HG02981 (cell line): ENCODE measurements at regions not wholly inside any gene's neighbourhood (a gene's known extent, or its start where the extent isn't known, plus 50 kb on each side); places are given as distances from the start of the nearest gene placed in this dataset.
"Not testable (repeated sequence)": the region's sequence is repeated elsewhere in the genome, so short reads cannot be mapped to it uniquely, and the experiment has no call there.

ENCODE experiments used
- ATAC-seq: cut with Tn5 transposase; IDR thresholded peaks from one replicate; pipeline ENCODE4 v1.9.1; 2021; ENCODE audit warnings: mild to moderate bottlenecking, moderate library complexity; ENCODE audit not compliant: unreplicated experiment

DNA sequence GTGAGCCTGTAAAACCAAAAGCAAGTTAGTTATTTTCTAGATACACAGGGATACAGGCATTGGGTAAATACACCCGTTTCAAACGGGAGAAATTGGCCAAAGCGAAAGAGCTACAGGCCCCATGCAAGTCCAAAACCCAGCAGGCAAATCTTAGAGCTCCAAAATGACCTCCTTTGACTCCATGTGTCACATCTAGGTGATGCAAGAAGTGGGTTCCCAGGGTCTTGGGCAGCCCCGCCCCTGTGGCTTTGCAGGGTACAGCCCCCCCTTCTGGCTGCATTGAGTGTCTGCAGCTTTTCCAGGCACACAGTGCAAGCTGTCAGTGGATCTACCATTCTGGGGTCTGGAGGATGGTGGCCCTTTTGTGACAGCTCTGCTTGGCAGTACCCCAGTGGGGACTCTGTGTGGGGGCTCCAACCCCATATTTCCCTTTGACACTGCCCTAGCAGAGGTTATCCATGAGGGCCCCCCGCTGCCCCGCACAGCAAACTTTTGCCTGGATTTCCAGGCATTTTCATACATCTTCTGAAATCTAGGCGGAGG lies 1367.6 kb downstream of the CDH12 start:
- ATAC-seq, result not testable (repeated sequence)

- ATAC-seq, result not testable (repeated sequence)
Measured at GRCh38 chr5:21484498-21484889, 1368.7 kb downstream of the CDH12 start.

- ATAC-seq, result not testable (repeated sequence)
Measured at GRCh38 chr5:21483790-21484497, 1369.2 kb downstream of the CDH12 start.

- not testable (repeated sequence) for ATAC-seq
Measured at GRCh38 chr5:21482983-21483650, 1370.0 kb downstream of the CDH12 start.

- ATAC-seq, result not testable (repeated sequence)
Measured at GRCh38 chr5:21482522-21482921, 1370.6 kb downstream of the CDH12 start.

DNA sequence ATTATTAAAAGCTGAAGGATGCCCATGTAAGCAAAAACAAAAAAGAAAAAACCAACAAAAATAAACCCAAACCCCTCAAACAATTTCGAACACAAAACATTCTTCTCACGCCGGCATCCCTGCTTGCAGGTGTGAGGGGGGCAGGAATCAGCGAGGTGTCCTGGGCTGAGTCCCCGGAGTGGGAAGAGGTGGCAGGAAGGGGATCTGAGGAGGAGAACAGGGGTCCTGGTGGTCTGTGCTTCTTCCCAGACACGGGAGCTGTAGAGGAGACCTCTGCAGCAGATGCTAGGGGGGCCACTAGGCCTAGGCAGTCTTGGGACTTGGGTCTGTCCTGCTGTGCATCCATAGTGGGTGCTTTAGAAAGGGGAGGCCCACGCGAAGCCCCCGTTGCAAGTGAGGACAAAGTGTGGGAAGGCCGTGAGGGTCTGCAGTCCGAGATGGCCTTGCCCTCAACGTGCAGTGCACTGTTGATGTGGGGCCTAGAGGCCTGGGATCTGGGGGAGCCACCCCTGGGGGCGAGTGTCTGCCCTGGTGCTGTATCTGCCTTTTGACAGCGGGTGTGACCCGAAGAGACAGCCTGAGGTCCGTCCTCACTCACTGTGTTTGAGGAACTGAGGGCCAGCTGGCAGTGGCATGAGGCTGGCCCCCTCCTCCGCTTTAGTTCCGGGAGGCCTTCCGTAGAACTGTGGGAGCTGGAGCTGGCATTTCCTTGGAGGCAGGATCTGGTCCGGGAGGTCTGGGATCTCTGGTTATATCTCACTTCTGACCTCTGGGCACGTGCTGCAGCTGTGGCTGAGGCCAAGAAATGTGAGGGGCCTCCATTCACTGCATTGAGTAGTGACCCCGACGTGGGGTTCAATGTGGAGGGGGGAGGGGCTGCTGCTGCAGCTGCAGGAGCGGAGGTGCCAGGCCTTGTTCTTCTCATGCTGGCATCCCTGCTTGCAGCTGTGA lies 1371.5 kb downstream of the CDH12 start:
- not testable (repeated sequence) for ATAC-seq

DNA sequence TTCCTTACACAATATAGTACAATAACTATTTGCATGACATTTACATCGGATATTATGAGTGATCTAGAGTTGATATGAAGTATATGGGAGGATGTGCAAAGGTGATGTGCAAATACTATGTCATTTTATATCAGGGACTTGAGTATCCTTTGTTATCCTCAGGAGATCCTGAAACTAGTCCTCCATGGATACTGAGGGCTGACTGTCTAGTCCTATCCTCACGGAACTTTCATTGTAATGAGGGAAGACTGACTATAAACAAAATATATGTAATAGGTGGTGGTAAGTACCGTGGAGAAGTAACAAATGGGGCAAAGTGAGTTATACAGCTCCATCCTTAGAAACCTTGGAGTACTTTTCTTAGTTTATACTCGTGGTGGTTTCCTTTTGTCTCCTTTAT lies 1373.1 kb downstream of the CDH12 start:
- ATAC-seq, result not testable (repeated sequence)

DNA sequence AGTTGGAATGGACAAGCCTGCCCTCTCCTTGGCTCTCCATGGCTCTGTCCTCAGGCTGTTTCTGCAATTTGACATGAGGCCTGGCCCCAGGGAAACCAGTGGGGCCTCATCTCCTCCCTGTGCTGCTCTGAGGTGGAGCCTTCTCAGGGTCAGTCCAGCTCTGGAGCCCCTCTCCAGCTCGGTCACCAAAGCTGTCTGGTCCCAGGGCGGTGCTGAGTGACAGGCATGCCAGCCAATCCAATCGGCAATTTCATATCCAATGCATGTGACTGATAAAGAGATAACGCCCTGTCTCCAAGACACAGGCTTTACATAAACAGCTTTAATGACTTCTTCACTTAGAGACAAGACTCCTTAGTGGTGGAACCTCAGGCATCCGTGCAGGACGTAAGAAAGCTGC lies 1379.2 kb downstream of the CDH12 start:
- ATAC-seq, result not testable (repeated sequence)

GRCh38 chr5:21473436-21473835 lies 1379.7 kb downstream of the CDH12 start:
- ATAC-seq, result not testable (repeated sequence)

GRCh38 chr5:21471691-21472090 lies 1381.5 kb downstream of the CDH12 start:
- ATAC-seq, result not testable (repeated sequence)

DNA sequence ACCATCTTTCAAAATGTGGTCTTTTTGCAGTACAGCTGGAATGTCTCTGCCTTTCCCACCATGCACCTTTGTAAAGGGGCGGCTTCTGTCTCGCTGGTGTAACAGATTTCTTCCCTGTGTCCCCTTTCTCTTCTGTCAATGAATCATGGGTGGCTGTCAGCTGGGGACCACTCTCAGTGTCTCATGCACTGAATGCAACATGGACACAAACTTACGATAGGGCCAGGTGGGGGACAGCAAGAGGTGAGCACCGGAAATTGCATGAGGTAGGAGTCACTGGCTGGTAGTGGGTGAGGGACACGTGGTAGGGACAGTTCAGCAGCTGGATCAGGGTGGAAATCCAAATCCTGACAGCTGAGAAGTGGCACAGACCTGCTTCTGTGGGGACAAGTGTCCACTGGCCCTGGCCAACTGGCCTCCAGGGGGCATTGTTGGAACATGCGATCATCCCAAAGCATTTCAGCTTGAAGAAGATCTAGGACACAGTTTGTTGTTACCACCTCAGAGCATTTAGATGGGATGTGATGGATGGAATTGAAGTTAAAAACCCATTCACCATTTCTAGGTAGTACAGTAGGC lies 1383.5 kb downstream of the CDH12 start:
- not testable (repeated sequence) for ATAC-seq

- ATAC-seq, result not testable (repeated sequence)
Measured at GRCh38 chr5:21467544-21467943, 1385.6 kb downstream of the CDH12 start.

- not testable (repeated sequence) for ATAC-seq
Measured at GRCh38 chr5:21459744-21460073, 1393.4 kb downstream of the CDH12 start.

DNA sequence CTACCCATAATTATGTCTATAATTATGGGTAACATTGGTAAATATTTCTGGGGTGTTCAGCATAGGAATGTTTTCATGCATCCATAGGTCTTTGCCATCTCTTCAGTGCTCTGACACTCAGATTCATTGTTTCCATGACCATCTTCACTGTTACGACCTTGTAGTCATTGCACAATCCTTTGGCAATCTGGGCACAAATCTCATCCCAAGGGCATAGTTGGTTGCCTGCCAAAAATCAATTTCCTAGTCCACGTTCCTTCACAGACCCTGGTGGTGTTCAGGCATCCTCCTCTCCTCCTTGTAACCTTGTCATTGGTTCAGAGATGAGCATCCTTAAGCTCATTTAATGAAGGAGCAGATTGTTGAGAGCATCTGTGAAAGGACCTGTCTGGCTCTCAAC lies 1400.7 kb downstream of the CDH12 start:
- no peak for ATAC-seq

DNA sequence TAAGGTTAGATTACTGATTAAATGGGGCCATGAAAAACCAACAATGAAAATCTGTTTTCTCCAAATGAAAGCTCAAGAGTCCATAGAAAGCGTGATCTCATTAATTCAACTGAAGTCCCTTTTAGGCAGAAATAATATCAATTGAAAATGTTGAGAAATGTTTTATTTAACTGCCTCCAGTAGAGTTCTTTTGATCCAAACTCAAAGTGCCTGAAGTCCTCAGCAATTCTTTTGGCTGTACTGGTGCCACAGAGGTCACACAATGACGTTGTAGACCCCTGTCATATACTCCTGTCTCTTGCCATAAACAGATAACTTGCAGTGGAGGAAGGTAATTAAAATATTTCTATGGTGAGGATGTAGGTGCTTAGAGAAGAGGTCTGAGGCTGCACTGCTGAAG lies 1420.5 kb downstream of the CDH12 start:
- ATAC-seq, result no peak

DNA sequence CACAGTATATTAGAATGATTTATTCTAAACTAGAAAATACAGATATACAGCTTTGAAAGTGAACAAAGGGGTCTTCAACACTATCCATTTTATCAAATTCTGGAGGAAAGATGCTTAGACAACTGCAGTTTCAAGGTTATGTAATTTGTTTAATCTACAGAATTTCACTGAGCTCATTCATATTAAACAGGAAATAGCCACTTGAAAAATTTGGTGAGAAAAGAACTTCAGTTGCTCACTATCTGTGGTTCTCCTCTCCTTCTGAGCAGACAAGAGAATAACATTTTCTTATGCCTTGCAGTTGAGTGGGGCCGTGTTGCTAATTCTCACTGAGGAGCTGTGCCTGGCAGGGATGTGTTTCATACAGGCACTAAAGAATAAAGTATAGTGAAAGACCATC lies 1428.2 kb downstream of the CDH12 start:
- ATAC-seq, result no peak

GRCh38 chr5:21419383-21419782 lies 1431.4 kb upstream of the CDH18 start:
- ATAC-seq, result no peak

DNA sequence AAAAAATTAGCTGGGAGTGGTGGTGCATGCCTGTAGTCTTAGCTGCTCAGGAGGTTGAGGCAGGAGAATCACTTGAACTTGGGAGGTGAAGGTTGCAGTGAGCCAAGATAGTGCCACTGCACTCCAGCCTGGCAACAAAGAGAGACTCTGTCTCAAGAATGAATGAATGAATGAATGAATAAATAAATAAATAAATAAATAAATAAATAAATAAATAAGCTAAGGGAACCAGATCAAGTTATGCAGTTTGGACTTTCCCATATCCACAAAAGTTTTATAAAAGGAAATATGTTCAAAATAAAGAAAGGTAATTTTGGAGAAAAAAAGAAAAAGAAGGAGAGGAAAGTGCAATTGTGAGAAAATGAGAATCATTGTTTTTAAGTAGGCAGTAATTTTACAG lies 1414.1 kb upstream of the CDH18 start:
- not testable (repeated sequence) for ATAC-seq

- ATAC-seq, result no peak
Measured at GRCh38 chr5:21398511-21398910, 1410.5 kb upstream of the CDH18 start.

DNA sequence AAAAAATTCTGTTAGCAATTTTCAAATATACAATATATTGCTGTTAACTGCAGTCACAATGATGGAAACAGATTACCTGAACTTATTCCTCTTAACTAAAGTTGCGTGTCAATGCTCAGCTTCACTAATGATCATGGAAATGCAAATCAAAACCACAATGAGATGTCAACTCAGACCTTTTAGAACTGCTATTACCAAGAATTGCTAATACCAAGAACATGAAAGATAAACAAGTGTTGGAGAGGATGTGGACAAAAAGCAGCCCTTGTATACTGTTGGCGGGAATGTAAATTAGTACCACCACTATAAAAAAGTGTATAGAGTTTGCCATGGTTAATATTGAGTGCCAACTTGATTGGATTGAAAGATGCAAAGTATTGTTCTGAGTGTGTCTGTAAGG lies 1409.7 kb upstream of the CDH18 start:
- ATAC-seq, result peak; percentile 86

GRCh38 chr5:21391506-21391905 lies 1403.5 kb upstream of the CDH18 start:
- ATAC-seq, result no peak
